Neural progenitor cell (in vitro differentiated cells): ENCODE measurements at regions not wholly inside any gene's neighbourhood (a gene's known extent, or its start where the extent isn't known, plus 50 kb on each side); places are given as distances from the start of the nearest gene placed in this dataset.
A peak's percentile ranks its signal among the peaks of the same experiment; 100 is the strongest.

Source experiments
- DNase-seq: peaks from one replicate; pipeline ENCODE4 v3.0.0-alpha.2; 2016; ENCODE audit warnings: low spot score
- H2AFZ ChIP-seq: fragments of 200-600 bp; sonication (generic); replicated peaks from 2 replicates; pipeline ENCODE4 v1.6.1; 2016; ENCODE audit warnings: antibody characterized with exemption
- H3F3A ChIP-seq: fragments of 200-600 bp; sonication (generic); 2 replicates; pipeline ENCODE4 v1.6.1; 2016; ENCODE audit warnings: antibody characterized with exemption, low read depth
- H3K27ac ChIP-seq: fragments of 200-600 bp; sonication (generic); 2 replicates; pipeline ENCODE4 v1.5.1; 2016; ENCODE audit warnings: mild to moderate bottlenecking
- H3K27me3 ChIP-seq: fragments of 200-600 bp; sonication (generic); 2 replicates; pipeline ENCODE4 v1.6.1; 2016; ENCODE audit warnings: mild to moderate bottlenecking, moderate library complexity
- H3K36me3 ChIP-seq: fragments of 200-600 bp; sonication (generic); 2 replicates; pipeline ENCODE4 v1.5.1; 2016
- H3K4me1 ChIP-seq: fragments of 200-600 bp; sonication (generic); 2 replicates; pipeline ENCODE4 v1.6.1; 2016; ENCODE audit warnings: mixed run types
- H3K4me2 ChIP-seq: fragments of 200-600 bp; sonication (generic); 2 replicates; pipeline ENCODE4 v1.6.1; 2016
- H3K4me3 ChIP-seq: fragments of 200-600 bp; sonication (generic); 2 replicates; pipeline ENCODE4 v1.5.1; 2016
- H3K79me2 ChIP-seq: fragments of 200-600 bp; sonication (generic); 2 replicates; pipeline ENCODE4 v1.6.1; 2016; ENCODE audit warnings: low read depth
- H3K9ac ChIP-seq: fragments of 200-600 bp; sonication (generic); 2 replicates; pipeline ENCODE4 v1.6.1; 2016
- H3K9me3 ChIP-seq: fragments of 200-600 bp; sonication (generic); 2 replicates; pipeline ENCODE4 v1.5.1; 2016; ENCODE audit warnings: low read depth
- H4K20me1 ChIP-seq: fragments of 200-600 bp; sonication (generic); 2 replicates; pipeline ENCODE4 v1.6.1; 2016; ENCODE audit warnings: low read depth
- H3K27ac Mint-ChIP-seq: 3 replicates; pipeline ENCODE4 v1.8.0; 2021; ENCODE audit warnings: mixed read lengths
- H3K27me3 Mint-ChIP-seq: 2 replicates; pipeline ENCODE4 v1.8.0; 2022; ENCODE audit warnings: low read depth, mild to moderate bottlenecking, inconsistent platforms, moderate library complexity, mixed read lengths; ENCODE audit not compliant: insufficient read depth
- H3K36me3 Mint-ChIP-seq: 3 replicates; pipeline ENCODE4 v1.8.0; 2021; ENCODE audit warnings: mixed read lengths
- H3K4me1 Mint-ChIP-seq: 3 replicates; pipeline ENCODE4 v1.8.0; 2021; ENCODE audit warnings: mixed read lengths
- H3K4me3 Mint-ChIP-seq: 3 replicates; pipeline ENCODE4 v1.8.0; 2021; ENCODE audit warnings: mild to moderate bottlenecking, moderate library complexity, mixed read lengths
- H3K9me3 Mint-ChIP-seq: 3 replicates; pipeline ENCODE4 v1.8.0; 2020; ENCODE audit warnings: mixed read lengths
- EZH2 ChIP-seq: fragments of 200-600 bp; sonication (generic); IDR thresholded peaks from 2 replicates; pipeline ENCODE4 v1.6.1; 2017; ENCODE audit warnings: antibody characterized with exemption, mild to moderate bottlenecking, moderate library complexity
- EZH2phosphoT487 ChIP-seq: fragments of 200-600 bp; sonication (generic); IDR thresholded peaks from 2 replicates; pipeline ENCODE4 v1.6.1; 2017; ENCODE audit warnings: antibody characterized with exemption
- TF ChIP-seq, protein P1 (sequence below): fragments of 200-600 bp; sonication (generic); IDR thresholded peaks from 2 replicates; pipeline ENCODE4 v1.5.1; 2017; ENCODE audit warnings: antibody characterized with exemption, mild to moderate bottlenecking

DNA sequence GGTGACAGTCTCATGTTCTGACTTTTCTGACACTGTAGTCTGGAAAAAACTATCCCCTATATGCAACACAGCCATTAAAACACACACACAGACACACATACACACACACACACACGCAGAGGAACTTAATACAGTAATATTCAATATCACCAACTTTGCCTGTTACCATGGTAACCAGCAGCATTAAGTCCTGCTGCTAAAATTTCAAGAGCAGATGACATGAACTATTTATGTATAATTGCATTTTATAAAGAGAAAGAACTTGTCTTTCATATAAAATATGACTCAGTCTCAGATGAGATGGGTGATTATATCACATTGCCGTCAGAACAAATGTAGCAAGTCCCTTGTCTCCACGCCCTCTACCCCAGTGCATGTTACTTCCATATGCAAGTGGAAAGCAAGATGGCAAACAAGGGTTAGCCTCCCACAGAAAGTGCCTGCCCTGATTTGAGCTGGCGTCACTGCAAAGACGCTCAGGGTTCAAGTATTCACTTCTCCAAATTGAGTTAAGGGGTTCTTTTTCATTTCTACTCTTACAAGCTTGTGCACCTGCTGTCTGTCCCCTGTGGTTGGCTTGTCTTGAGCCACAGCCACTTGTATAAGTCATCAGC lies 576.8 kb downstream of the UQCRFS1 start:
- Histone ChIP-seq H3F3A (no peaks in the 10 kb centered on the region), H3K9me3 (no peaks in the 10 kb centered on the region), H3K4me3 (no peak overlapping the region), H4K20me1 (no peaks in the 10 kb centered on the region), H3K27me3 (no peaks in the 10 kb centered on the region), H3K79me2 (no peaks in the 10 kb centered on the region), H3K27ac (no peak overlapping the region), H3K9ac (no peak overlapping the region), H3K4me2 (no peak overlapping the region), H3K4me1 (no peaks in the 10 kb centered on the region), H3K36me3 (no peaks in the 10 kb centered on the region), H2AFZ (no peak overlapping the region)
- Mint-ChIP-seq H3K36me3 (peaks cover 1% of the 10 kb centered on the region), H3K27me3 (no peaks in the 10 kb centered on the region), H3K4me1 (no peaks in the 10 kb centered on the region), H3K27ac (no peak overlapping the region), H3K9me3 (peaks cover 11% of the 10 kb centered on the region), H3K4me3 (no peak overlapping the region)
- TF ChIP-seq EZH2 (no peak), EZH2phosphoT487 (no peak)
- TF ChIP-seq, protein P1, sequence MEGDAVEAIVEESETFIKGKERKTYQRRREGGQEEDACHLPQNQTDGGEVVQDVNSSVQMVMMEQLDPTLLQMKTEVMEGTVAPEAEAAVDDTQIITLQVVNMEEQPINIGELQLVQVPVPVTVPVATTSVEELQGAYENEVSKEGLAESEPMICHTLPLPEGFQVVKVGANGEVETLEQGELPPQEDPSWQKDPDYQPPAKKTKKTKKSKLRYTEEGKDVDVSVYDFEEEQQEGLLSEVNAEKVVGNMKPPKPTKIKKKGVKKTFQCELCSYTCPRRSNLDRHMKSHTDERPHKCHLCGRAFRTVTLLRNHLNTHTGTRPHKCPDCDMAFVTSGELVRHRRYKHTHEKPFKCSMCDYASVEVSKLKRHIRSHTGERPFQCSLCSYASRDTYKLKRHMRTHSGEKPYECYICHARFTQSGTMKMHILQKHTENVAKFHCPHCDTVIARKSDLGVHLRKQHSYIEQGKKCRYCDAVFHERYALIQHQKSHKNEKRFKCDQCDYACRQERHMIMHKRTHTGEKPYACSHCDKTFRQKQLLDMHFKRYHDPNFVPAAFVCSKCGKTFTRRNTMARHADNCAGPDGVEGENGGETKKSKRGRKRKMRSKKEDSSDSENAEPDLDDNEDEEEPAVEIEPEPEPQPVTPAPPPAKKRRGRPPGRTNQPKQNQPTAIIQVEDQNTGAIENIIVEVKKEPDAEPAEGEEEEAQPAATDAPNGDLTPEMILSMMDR, result no peak
- DNase-seq, result no peak

DNA sequence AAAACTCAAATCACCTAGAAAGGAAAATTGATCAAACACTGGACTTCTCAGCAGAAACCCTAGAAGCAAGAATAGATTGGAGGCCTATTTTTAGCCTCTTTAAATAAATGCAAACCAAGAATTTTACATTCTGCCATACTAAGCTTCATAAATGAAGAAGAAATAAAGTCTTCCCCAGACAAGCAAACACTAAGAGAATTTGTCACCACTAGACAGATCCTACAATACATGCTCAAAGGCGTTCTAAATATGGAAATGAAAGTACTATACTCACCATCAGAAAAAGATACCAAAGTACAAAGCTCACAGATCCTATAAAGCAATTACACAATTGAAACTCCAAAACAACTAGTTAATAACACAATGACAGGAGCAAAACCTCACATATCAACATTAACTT lies 578.1 kb downstream of the UQCRFS1 start:
- Histone ChIP-seq H3K4me3 (no peak overlapping the region), H3K27ac (no peak overlapping the region), H3K9ac (no peak overlapping the region), H3F3A (no peaks in the 10 kb centered on the region), H4K20me1 (no peaks in the 10 kb centered on the region), H3K79me2 (no peaks in the 10 kb centered on the region), H3K4me1 (no peaks in the 10 kb centered on the region), H3K36me3 (no peaks in the 10 kb centered on the region), H3K27me3 (no peaks in the 10 kb centered on the region), H3K9me3 (no peaks in the 10 kb centered on the region), H2AFZ (no peak overlapping the region), H3K4me2 (no peak overlapping the region)
- TF ChIP-seq, protein P1, result no peak
- TF ChIP-seq EZH2phosphoT487, result no peak
- no peak for TF ChIP-seq EZH2
- peaks cover 11% of the 10 kb centered on the region for H3K9me3 Mint-ChIP-seq
- peaks cover 1% of the 10 kb centered on the region for H3K36me3 Mint-ChIP-seq
- H3K27ac Mint-ChIP-seq, result no peak overlapping the region
- H3K4me1 Mint-ChIP-seq, result no peaks in the 10 kb centered on the region
- no peaks in the 10 kb centered on the region for H3K27me3 Mint-ChIP-seq
- H3K4me3 Mint-ChIP-seq, result no peak overlapping the region
- no peak for DNase-seq

DNA sequence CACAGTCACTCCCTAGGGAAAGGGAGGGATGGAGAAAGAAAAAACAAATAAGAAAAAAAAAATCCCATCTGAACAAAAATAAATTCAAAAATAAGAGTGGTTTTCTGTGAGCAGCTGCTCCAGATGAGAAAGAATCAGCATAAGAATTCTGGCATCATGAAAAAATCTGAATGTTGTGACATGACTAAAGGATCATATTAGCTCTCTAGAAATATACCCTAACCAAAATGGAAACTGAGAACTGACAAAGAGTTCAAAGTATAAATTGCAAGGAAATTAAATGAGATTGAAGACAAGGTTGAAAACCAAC lies 579.0 kb downstream of the UQCRFS1 start:
- no peak overlapping the region for H3K27ac ChIP-seq
- TF ChIP-seq, protein P1, result no peak
- no peak for TF ChIP-seq EZH2
- no peak for TF ChIP-seq EZH2phosphoT487
- H3K79me2 ChIP-seq, result no peaks in the 10 kb centered on the region
- no peaks in the 10 kb centered on the region for H3F3A ChIP-seq
- peak overlapping the region; percentile 81 for H2AFZ ChIP-seq
- H3K4me3 Mint-ChIP-seq, result no peak overlapping the region
- H3K4me1 Mint-ChIP-seq, result no peaks in the 10 kb centered on the region
- no peaks in the 10 kb centered on the region for H3K9me3 ChIP-seq
- H3K4me2 ChIP-seq, result no peak overlapping the region
- H3K9me3 Mint-ChIP-seq, result peaks cover 15% of the 10 kb centered on the region
- DNase-seq, result no peak
- no peaks in the 10 kb centered on the region for H3K27me3 Mint-ChIP-seq
- H4K20me1 ChIP-seq, result no peaks in the 10 kb centered on the region
- H3K4me1 ChIP-seq, result no peaks in the 10 kb centered on the region
- no peak overlapping the region for H3K27ac Mint-ChIP-seq
- H3K9ac ChIP-seq, result no peak overlapping the region
- no peaks in the 10 kb centered on the region for H3K36me3 ChIP-seq
- H3K27me3 ChIP-seq, result no peaks in the 10 kb centered on the region
- H3K36me3 Mint-ChIP-seq, result peaks cover 1% of the 10 kb centered on the region
- H3K4me3 ChIP-seq, result no peak overlapping the region
